Keratinocyte (primary cell): ENCODE measurements at regions not wholly inside any gene's neighbourhood (a gene's known extent, or its start where the extent isn't known, plus 50 kb on each side); places are given as distances from the start of the nearest gene placed in this dataset.

Experiments
- EZH2 ChIP-seq: IDR thresholded peaks from one replicate; pipeline ENCODE4 v1.6.1; 2012; ENCODE audit warnings: inconsistent platforms, mild to moderate bottlenecking, low read length, moderate library complexity
- TF ChIP-seq, protein P1 (sequence below), 3 experiments: IDR thresholded peaks in 1 of 3; conservative IDR thresholded peaks in 1 of 3; optimal IDR thresholded peaks in 1 of 3; 2 replicates in 2 of 3; 3 replicates in 1 of 3; pipeline versions ENCODE3 to v1.5.1; 2011; ENCODE audit warnings: low read length in 3 of 3, mild to moderate bottlenecking in 3 of 3, moderate library complexity in 2 of 3, control low read depth in 1 of 3, inconsistent platforms in 1 of 3; ENCODE audit not compliant: insufficient read depth in 2 of 3; ENCODE audit errors: extremely low read depth in 1 of 3

DNA sequence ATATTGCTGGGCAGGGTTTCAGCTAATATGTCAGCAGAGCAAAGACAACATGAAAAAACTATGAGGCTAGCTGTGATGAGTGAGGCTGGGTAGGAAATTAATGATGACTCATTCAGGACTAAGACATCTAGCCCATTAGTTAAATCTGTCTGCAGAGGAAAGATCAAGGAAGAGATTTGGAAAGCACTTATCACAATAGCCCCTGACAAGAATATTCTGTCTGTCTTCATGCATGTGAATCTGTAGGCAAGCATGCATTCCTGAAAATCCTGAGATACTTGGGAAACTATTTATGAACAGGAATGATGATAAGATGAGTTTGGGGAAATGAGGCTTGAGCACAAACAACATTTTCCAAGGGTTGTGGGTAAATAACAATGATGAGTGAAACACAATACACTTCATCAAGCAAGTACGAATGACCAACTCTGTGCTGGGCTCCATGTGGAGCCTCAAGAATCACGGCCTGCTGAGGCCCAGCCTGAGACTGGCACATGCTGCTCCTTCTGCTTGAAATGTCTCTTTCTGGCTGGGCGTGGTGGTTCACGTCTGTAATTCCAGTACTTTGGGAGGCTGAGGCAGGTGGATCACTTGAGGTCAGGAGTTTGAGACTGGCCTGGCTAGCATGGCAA, 96.5 kb upstream of the ASIC2 start:
- TF ChIP-seq, protein P1, sequence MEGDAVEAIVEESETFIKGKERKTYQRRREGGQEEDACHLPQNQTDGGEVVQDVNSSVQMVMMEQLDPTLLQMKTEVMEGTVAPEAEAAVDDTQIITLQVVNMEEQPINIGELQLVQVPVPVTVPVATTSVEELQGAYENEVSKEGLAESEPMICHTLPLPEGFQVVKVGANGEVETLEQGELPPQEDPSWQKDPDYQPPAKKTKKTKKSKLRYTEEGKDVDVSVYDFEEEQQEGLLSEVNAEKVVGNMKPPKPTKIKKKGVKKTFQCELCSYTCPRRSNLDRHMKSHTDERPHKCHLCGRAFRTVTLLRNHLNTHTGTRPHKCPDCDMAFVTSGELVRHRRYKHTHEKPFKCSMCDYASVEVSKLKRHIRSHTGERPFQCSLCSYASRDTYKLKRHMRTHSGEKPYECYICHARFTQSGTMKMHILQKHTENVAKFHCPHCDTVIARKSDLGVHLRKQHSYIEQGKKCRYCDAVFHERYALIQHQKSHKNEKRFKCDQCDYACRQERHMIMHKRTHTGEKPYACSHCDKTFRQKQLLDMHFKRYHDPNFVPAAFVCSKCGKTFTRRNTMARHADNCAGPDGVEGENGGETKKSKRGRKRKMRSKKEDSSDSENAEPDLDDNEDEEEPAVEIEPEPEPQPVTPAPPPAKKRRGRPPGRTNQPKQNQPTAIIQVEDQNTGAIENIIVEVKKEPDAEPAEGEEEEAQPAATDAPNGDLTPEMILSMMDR (optimal IDR thresholded peaks at IDR 0.05 in 1 of 3, IDR thresholded peaks at IDR 0.05 in 1 of 3, conservative IDR thresholded peaks at IDR 0.05 in 1 of 3; ENCODE audit: extremely low read depth in 1 of 3, insufficient read depth in 2 of 3, low read length in 3 of 3): no peak
- no peak for TF ChIP-seq EZH2
